GM21447 (cell line): ENCODE measurements at regions not wholly inside any gene's neighbourhood (a gene's known extent, or its start where the extent isn't known, plus 50 kb on each side); places are given as distances from the start of the nearest gene placed in this dataset.
"Not testable (repeated sequence)": the region's sequence is repeated elsewhere in the genome, so short reads cannot be mapped to it uniquely, and the experiment has no call there.

ENCODE experiments used
- ATAC-seq: cut with Tn5 transposase; IDR thresholded peaks from one replicate; pipeline ENCODE4 v1.9.1; 2021; ENCODE audit not compliant: unreplicated experiment

- not testable (repeated sequence) for ATAC-seq
Measured at GRCh38 chr2:183788796-183789195, 664.6 kb downstream of the NUP35 start.

GRCh38 chr2:183792165-183792924 lies 668.1 kb downstream of the NUP35 start:
- not testable (repeated sequence) for ATAC-seq

GRCh38 chr2:183798535-183798934 lies 674.3 kb downstream of the NUP35 start:
- ATAC-seq = no peak

GRCh38 chr2:183799761-183800160 lies 675.5 kb downstream of the NUP35 start:
- no peak for ATAC-seq

GRCh38 chr2:183803596-183803995 lies 679.4 kb downstream of the NUP35 start:
- ATAC-seq = no peak

- no peak for ATAC-seq
Measured at GRCh38 chr2:183807870-183808269, 683.6 kb downstream of the NUP35 start.

GRCh38 chr2:183809404-183809803 lies 685.2 kb downstream of the NUP35 start:
- ATAC-seq = no peak

- no peak for ATAC-seq
Measured at GRCh38 chr2:183811281-183811680, 687.0 kb downstream of the NUP35 start.

GRCh38 chr2:183812091-183812490 lies 687.8 kb downstream of the NUP35 start:
- no peak for ATAC-seq

GRCh38 chr2:183825710-183826109 lies 701.5 kb downstream of the NUP35 start:
- ATAC-seq = no peak

GRCh38 chr2:183829931-183830330 lies 705.7 kb downstream of the NUP35 start:
- ATAC-seq = no peak

GRCh38 chr2:183837157-183837556 lies 712.9 kb downstream of the NUP35 start:
- ATAC-seq = no peak

- ATAC-seq = no peak
Measured at GRCh38 chr2:183838295-183838694, 714.1 kb downstream of the NUP35 start.

- no peak for ATAC-seq
Measured at GRCh38 chr2:183840061-183840584, 715.9 kb downstream of the NUP35 start.

GRCh38 chr2:183849826-183850225 lies 725.6 kb downstream of the NUP35 start:
- not testable (repeated sequence) for ATAC-seq

- ATAC-seq = no peak
Measured at GRCh38 chr2:183859129-183859528, 734.9 kb downstream of the NUP35 start.

- no peak for ATAC-seq
Measured at GRCh38 chr2:183866666-183867065, 731.7 kb upstream of the ZNF804A start.

- ATAC-seq = no peak
Measured at GRCh38 chr2:183867206-183867605, 731.1 kb upstream of the ZNF804A start.

- no peak for ATAC-seq
Measured at GRCh38 chr2:183868153-183868552, 730.2 kb upstream of the ZNF804A start.

GRCh38 chr2:183868707-183869106 lies 729.6 kb upstream of the ZNF804A start:
- no peak for ATAC-seq

- no peak for ATAC-seq
Measured at GRCh38 chr2:183872131-183872530, 726.2 kb upstream of the ZNF804A start.

- ATAC-seq = no peak
Measured at GRCh38 chr2:183881978-183882377, 716.4 kb upstream of the ZNF804A start.
